Psoas muscle (tissue), 7 donors: ENCODE measurements at regions not wholly inside any gene's neighbourhood (a gene's known extent, or its start where the extent isn't known, plus 50 kb on each side); places are given as distances from the start of the nearest gene placed in this dataset.

Source experiments
- ATAC-seq, 4 donors: fragments of 200-7000 bp; cut with Tn5 transposase; one replicate each; pipeline ENCODE4 v1.9.1; 2020; ENCODE audit warnings: moderate library complexity in 3 of 4, mild to moderate bottlenecking in 2 of 4
- DNase-seq, 2 donors: peaks; one replicate each; pipeline ENCODE4 v3.0.0-alpha.2; 2020
- H3K27ac ChIP-seq: fragments of 200-600 bp; one replicate; pipeline ENCODE4 v1.8.0; 2022
- H3K27me3 ChIP-seq, 3 donors: fragments of 200-600 bp in 1 of 3; one replicate each; pipeline versions ENCODE4 v1.6.1 to v1.8.0; 2013 to 2022; ENCODE audit warnings: low read length in 2 of 3, mild to moderate bottlenecking in 2 of 3, moderate library complexity in 1 of 3; ENCODE audit not compliant: insufficient read depth in 3 of 3
- H3K36me3 ChIP-seq, 2 donors: fragments of 200-600 bp in 1 of 2; one replicate each; pipeline versions ENCODE4 v1.6.1 to v1.8.0; 2013 to 2022; ENCODE audit warnings: low read depth in 1 of 2, mild to moderate bottlenecking in 1 of 2, moderate library complexity in 1 of 2; ENCODE audit not compliant: insufficient read depth in 1 of 2
- H3K4me1 ChIP-seq: fragments of 200-600 bp; one replicate; pipeline ENCODE4 v1.8.0; 2022
- H3K4me3 ChIP-seq: fragments of 200-600 bp; one replicate; pipeline ENCODE4 v1.8.0; 2022; ENCODE audit warnings: mild to moderate bottlenecking
- H3K9me3 ChIP-seq: fragments of 200-600 bp; one replicate; pipeline ENCODE4 v1.8.0; 2022
- WGBS, 3 donors: extraction: QIAGEN DNeasy Blood & Tissue Kit; methylation state at CpG; one replicate each; pipeline versions ENCODE4 v1.1.6 to v1.1.7; 2013; 5-methylcytosine and 5-hydroxymethylcytosine counted together
- intact Hi-C, 2 donors: fragments of 100-400 bp; cut with DNase I; formaldehyde crosslinking; loops; one replicate each; pipeline versions ENCODE4 v1.11.0 to v1.14.2; 2022
- TF ChIP-seq, protein P1 (sequence below): fragments of 200-600 bp; IDR thresholded peaks from one replicate; pipeline ENCODE4 v1.8.0; 2022; ENCODE audit warnings: antibody characterized with exemption
- donor health status: healthy with polysubstance abuse.
- donor health status: DM: no; HTN: no; CAD: no; lungs with moderate emphysema.
- donor health status: Bipolar disorder and iron deficiency.
- donor health status: healthy.
- donor health status: DM: yes; HTN: yes; CAD: no.
- donor health status: DM: no; HTN: no; CAD: no.
- donor health status: DM: yes; HTN: yes; CAD: no.

DNA sequence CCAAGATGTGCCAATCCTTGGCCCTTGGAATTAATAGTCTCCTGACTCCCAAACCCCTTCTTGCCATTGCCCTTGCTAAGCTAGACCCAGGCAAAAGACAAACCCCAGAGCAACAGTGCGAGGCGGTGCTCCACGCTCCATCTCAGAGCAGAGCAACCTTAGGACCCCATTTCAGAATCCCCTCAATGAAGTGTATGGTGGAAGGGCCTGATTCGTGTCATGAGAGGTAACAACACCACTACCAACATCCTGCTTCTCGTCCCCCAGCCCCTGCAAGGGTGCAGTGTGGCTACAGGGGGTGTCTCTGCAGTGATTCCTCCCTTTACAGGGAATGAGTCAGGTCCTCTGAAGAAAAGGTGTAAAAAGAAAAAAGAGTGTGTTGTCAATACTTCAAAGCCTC lies 103.9 kb upstream of the IRF2BP2 start:
- WGBS, 3 donors, result 95 to 99% (median 98%) methylated on average over 5 of the region's 5 CpGs

GRCh38 chr1:234713440-234713839 lies 103.5 kb upstream of the IRF2BP2 start:
- DNase-seq (no peak), ATAC-seq (no peak)
- H3K9me3 ChIP-seq, result no peaks in the 10 kb centered on the region
- no peaks in the 10 kb centered on the region for H3K36me3 ChIP-seq
- WGBS, 3 donors, result 68 to 75% (median 69%) methylated on average over 11 of the region's 11 CpGs
- H3K27ac ChIP-seq, result peak overlapping the region; percentile 16
- peaks cover 41% of the 10 kb centered on the region for H3K4me1 ChIP-seq
- TF ChIP-seq, protein P1, sequence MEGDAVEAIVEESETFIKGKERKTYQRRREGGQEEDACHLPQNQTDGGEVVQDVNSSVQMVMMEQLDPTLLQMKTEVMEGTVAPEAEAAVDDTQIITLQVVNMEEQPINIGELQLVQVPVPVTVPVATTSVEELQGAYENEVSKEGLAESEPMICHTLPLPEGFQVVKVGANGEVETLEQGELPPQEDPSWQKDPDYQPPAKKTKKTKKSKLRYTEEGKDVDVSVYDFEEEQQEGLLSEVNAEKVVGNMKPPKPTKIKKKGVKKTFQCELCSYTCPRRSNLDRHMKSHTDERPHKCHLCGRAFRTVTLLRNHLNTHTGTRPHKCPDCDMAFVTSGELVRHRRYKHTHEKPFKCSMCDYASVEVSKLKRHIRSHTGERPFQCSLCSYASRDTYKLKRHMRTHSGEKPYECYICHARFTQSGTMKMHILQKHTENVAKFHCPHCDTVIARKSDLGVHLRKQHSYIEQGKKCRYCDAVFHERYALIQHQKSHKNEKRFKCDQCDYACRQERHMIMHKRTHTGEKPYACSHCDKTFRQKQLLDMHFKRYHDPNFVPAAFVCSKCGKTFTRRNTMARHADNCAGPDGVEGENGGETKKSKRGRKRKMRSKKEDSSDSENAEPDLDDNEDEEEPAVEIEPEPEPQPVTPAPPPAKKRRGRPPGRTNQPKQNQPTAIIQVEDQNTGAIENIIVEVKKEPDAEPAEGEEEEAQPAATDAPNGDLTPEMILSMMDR, result no peak
- intact Hi-C loops, result no loop called here
- no peaks in the 10 kb centered on the region for H3K27me3 ChIP-seq
- no peak overlapping the region for H3K4me3 ChIP-seq

More for the DNA sequence above, 103.9 kb upstream of the IRF2BP2 start:
- Histone ChIP-seq H3K4me1 (peaks cover 45% of the 10 kb centered on the region), H3K27ac (no peak overlapping the region), H3K27me3 (no peaks in the 10 kb centered on the region), H3K9me3 (no peaks in the 10 kb centered on the region), H3K4me3 (no peak overlapping the region), H3K36me3 (no peaks in the 10 kb centered on the region)
- ATAC-seq (no peak), DNase-seq (no peak)
- TF ChIP-seq, protein P1, result no peak
- intact Hi-C loops, result no loop called here

- Histone ChIP-seq H3K9me3 (no peaks in the 10 kb centered on the region), H3K4me1 (peaks cover 38% of the 10 kb centered on the region), H3K36me3 (no peaks in the 10 kb centered on the region), H3K4me3 (no peak overlapping the region), H3K27me3 (no peaks in the 10 kb centered on the region), H3K27ac (peak overlapping the region; percentile 16)
- WGBS, 3 donors, result 78 to 91% (median 88%) methylated on average over 5 of the region's 5 CpGs
- ATAC-seq (no peak), DNase-seq (no peak)
- TF ChIP-seq, protein P1, result no peak
- intact Hi-C loops, result no loop called here
Measured at GRCh38 chr1:234712891-234713305, 102.9 kb upstream of the IRF2BP2 start.

DNA sequence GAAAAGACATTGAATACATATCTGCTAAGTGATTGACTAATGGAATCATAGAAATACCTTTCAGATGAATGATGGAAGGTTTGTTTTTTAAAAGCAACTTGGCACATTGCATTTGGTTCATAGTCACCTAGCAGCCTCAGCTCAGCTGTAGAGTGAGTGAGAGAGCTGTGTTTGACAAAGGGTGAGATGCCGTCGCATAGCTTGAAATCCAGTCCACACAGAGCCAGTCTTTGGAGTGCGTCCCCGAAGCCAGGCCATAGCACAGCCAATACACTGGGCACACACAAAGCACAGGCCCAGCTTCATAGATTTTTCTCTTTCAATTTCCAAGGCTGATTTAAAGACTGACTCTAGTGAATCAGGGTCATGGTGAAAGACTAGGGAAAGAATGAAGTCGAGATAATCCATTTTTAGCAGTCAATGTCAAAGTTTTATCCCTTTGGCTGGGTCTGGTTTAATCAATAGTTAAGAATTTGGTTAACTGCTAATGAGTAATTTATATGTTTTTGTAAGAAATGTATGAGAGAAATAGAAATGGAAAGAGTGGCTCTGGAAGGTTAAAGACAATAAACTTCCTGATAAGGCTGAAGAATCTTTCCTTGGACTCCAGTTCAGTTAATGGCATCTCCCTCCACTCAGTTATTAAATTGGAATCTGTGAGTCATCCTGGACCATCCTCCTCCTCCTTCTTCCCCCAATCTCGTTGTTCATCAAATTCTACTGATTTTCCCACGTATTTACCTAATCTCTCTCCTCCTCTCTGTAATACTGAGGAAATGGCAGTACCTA lies 101.2 kb upstream of the IRF2BP2 start:
- DNase-seq (no peak), ATAC-seq (no peak)
- Histone ChIP-seq H3K27me3 (no peaks in the 10 kb centered on the region), H3K27ac (peak overlapping the region; percentile 23), H3K36me3 (no peaks in the 10 kb centered on the region), H3K9me3 (no peaks in the 10 kb centered on the region), H3K4me3 (no peak overlapping the region), H3K4me1 (peaks cover 20% of the 10 kb centered on the region)
- 65 to 76% (median 74%) methylated on average over 7 of the region's 7 CpGs for WGBS, 3 donors
- intact Hi-C loops, result no loop called here
- TF ChIP-seq, protein P1, result no peak

GRCh38 chr1:234710381-234710780 lies 100.4 kb upstream of the IRF2BP2 start:
- no peak for DNase-seq
- Histone ChIP-seq H3K4me1 (peaks cover 14% of the 10 kb centered on the region), H3K4me3 (no peak overlapping the region), H3K27me3 (no peaks in the 10 kb centered on the region), H3K36me3 (no peaks in the 10 kb centered on the region), H3K9me3 (no peaks in the 10 kb centered on the region), H3K27ac (peak overlapping the region; percentile 56)
- 94 to 97% (median 96%) methylated on average over 6 of the region's 6 CpGs for WGBS, 3 donors
- TF ChIP-seq, protein P1, result no peak
- ATAC-seq, result no peak
- intact Hi-C loops, result no loop called here
